PFSK-1 (cell line): ENCODE measurements at regions not wholly inside any gene's neighbourhood (a gene's known extent, or its start where the extent isn't known, plus 50 kb on each side); places are given as distances from the start of the nearest gene placed in this dataset.

Experiments used
- FOXP2 ChIP-seq: optimal IDR thresholded peaks from 2 replicates; pipeline ENCODE3; 2011; ENCODE audit warnings: borderline replicate concordance, control low read depth, inconsistent platforms; ENCODE audit not compliant: insufficient read depth; ENCODE audit errors: extremely low read length, extremely low read depth
- POLR2AphosphoS5 ChIP-seq: IDR thresholded peaks from 2 replicates; pipeline ENCODE4 v1.6.1; 2012; ENCODE audit warnings: low read depth, mild to moderate bottlenecking, control low read depth, low read length, moderate library complexity
- SIN3A ChIP-seq: IDR thresholded peaks from 2 replicates; pipeline ENCODE4 v1.6.1; 2012; ENCODE audit warnings: mild to moderate bottlenecking, low read length, moderate library complexity, borderline replicate concordance; ENCODE audit not compliant: insufficient read depth
- TAF1 ChIP-seq: IDR thresholded peaks from 2 replicates; pipeline ENCODE4 v1.6.1; 2012; ENCODE audit warnings: low read length, control low read depth, borderline replicate concordance; ENCODE audit not compliant: insufficient read depth
- TF ChIP-seq, protein P1 (sequence below), 2 experiments: IDR thresholded peaks; 2 replicates each; pipeline versions ENCODE4 v1.6.1 to v1.8.0; 2011 to 2012; ENCODE audit warnings: low read depth in 2 of 2, low read length in 2 of 2, control low read depth in 1 of 2, inconsistent platforms in 1 of 2, mild to moderate bottlenecking in 1 of 2, moderate library complexity in 1 of 2; ENCODE audit not compliant: insufficient read depth in 1 of 2

DNA sequence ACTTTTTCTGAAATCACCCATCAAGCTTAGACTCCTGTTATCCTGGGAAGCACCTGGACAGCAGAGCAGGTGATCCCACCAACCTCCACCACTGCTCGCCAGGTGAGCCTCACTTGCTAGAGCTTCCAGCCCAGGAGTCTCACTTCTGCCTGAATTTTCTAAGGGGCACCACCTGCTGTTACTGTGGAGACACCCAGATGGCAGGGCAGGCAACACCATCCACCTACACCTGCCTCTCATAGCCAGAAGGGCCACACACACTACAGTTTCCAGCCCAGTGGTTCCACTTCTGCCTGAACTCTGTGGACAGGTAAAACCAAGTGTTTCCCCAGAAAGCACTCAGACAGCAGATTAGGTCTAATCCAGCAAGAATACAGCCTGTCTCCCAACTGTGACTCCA lies 262.0 kb downstream of the ARAP2 start:
- TF ChIP-seq, protein P1, sequence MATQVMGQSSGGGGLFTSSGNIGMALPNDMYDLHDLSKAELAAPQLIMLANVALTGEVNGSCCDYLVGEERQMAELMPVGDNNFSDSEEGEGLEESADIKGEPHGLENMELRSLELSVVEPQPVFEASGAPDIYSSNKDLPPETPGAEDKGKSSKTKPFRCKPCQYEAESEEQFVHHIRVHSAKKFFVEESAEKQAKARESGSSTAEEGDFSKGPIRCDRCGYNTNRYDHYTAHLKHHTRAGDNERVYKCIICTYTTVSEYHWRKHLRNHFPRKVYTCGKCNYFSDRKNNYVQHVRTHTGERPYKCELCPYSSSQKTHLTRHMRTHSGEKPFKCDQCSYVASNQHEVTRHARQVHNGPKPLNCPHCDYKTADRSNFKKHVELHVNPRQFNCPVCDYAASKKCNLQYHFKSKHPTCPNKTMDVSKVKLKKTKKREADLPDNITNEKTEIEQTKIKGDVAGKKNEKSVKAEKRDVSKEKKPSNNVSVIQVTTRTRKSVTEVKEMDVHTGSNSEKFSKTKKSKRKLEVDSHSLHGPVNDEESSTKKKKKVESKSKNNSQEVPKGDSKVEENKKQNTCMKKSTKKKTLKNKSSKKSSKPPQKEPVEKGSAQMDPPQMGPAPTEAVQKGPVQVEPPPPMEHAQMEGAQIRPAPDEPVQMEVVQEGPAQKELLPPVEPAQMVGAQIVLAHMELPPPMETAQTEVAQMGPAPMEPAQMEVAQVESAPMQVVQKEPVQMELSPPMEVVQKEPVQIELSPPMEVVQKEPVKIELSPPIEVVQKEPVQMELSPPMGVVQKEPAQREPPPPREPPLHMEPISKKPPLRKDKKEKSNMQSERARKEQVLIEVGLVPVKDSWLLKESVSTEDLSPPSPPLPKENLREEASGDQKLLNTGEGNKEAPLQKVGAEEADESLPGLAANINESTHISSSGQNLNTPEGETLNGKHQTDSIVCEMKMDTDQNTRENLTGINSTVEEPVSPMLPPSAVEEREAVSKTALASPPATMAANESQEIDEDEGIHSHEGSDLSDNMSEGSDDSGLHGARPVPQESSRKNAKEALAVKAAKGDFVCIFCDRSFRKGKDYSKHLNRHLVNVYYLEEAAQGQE (IDR thresholded peaks at IDR 0.05; ENCODE audit: insufficient read depth in 1 of 2, low read depth in 2 of 2, low read length in 2 of 2): no peak
- TF ChIP-seq POLR2AphosphoS5 (no peak), FOXP2 (no peak), TAF1 (no peak), SIN3A (no peak)

DNA sequence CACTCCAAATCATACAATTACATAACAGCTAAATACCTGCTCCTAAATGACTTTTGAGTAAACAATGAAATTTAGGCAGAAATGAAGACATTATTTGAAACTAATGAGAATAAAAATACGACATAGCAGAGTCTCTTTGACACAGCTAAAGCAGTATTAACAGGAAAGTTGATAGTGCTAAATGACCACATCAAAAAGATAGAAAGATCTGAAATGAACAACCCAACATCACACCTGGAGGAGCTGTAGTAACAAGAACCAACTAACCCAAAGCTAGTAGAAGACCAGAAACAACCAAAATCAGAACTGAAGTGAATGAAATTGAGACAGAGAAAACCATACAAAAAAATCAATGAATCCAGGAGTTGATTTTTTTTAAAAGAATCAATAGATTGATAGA lies 257.8 kb downstream of the ARAP2 start:
- TF ChIP-seq SIN3A (no peak), TAF1 (no peak), POLR2AphosphoS5 (no peak), FOXP2 (no peak)

DNA sequence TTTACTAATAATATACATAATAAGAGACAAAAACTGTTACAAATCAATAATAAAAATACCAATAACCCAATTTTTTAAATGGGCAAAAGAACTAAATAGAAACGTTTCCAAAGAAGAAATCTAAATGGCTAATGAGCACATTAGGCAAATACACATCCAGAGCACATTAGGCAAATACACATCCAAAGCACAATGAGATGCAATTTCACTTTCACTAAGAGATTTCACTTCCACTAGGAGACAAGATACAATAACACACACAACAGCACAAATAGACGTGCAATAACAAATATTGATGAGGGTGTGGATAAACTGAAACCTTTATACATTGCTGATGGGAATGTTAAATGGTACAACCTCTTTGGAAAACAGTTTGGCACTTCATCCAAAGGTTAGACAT lies 250.7 kb downstream of the ARAP2 start:
- no peak for TF ChIP-seq FOXP2
- no peak for TF ChIP-seq SIN3A
- TF ChIP-seq, protein P1 (IDR thresholded peaks at IDR 0.05; ENCODE audit: insufficient read depth in 1 of 2, low read depth in 2 of 2, low read length in 2 of 2): no peak
- TF ChIP-seq POLR2AphosphoS5: no peak
- no peak for TF ChIP-seq TAF1

DNA sequence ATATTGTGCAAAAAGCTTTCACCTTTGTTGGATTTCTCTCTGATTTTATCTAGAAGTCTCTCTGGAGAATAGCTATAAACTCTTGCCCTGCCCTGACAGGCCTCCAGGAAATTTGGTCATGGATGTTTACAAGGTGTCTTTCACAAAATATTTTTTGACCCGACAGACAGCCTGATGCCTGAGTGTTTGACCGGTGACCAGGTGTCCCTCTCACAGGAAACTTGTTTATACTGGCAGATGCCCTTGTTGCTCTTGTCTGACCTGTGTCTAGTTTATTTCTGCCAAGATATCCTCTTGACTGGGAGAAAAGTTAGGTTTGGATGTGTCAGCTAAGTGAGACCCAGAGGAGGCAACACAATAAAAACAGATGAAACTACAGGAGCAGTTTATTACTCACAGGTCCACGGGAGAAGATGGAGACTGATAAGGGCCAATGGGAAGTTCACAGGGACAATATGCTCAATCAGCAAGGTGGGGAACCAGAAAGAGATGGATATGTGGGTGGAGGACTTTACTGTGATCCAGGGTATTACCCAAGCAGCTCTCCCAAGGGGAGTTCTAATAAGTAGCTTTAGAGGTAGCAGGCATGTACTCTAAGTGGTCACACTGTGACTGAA lies 243.3 kb downstream of the ARAP2 start:
- TF ChIP-seq FOXP2 (no peak), SIN3A (no peak), POLR2AphosphoS5 (no peak), TAF1 (no peak)

DNA sequence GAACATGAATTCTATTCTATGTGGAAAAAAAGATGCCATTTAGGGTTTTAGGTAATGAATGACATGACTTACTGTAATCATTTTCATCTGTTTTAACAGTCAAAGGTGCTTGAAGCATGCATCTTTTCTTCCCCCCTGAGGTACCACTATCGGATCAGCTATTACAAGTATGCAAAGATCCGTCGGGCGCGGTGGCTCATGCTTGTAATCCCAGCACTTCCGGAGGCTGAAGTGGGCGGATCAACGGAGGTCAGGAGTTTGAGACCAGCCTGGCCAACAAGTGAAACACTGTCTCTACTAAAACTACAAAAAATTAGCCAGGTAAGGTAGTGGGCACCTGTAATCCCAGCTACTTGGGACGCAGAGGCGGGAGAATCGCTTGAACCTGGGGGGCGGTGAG lies 241.3 kb downstream of the ARAP2 start:
- TF ChIP-seq TAF1: no peak
- TF ChIP-seq FOXP2: no peak
- TF ChIP-seq, protein P1 (IDR thresholded peaks at IDR 0.05; ENCODE audit: insufficient read depth in 1 of 2, low read depth in 2 of 2, low read length in 2 of 2): no peak
- TF ChIP-seq POLR2AphosphoS5: no peak
- no peak for TF ChIP-seq SIN3A

DNA sequence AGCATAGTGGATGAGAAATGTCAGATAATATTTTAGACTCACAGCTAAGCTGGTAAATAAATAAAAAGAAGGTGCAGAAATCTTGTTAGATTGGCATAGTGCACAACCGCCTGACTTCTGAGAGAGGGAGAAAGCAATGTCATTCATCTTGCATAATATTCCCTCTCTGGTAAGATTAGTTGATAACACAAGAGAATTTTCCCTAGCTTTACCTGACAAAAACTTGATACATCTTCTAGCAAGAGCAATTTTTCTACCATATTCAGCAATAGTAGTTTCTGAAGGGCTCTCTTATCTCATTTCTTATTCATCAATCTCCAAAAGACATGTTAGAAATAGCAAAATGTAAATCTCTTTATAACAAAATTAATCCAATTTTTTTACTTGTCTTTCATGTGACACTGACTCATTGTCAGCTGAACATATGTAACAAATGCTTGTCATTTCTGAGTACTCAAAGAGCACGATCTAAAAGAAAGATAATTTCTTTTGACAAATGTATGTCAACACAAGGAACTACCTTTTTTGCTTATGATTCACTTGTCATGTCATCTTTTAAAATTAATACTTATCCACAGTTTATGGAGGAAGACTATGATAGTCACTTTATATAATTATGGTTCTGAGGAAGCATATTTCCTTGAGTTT lies 240.0 kb downstream of the ARAP2 start:
- TF ChIP-seq, protein P1 (IDR thresholded peaks at IDR 0.05; ENCODE audit: insufficient read depth in 1 of 2, low read depth in 2 of 2, low read length in 2 of 2): no peak
- TF ChIP-seq TAF1 (no peak), FOXP2 (no peak), POLR2AphosphoS5 (no peak), SIN3A (no peak)
